SKM-1 (cell line): ENCODE measurements at regions not wholly inside any gene's neighbourhood (a gene's known extent, or its start where the extent isn't known, plus 50 kb on each side); places are given as distances from the start of the nearest gene placed in this dataset.
"Not testable (repeated sequence)": the region's sequence is repeated elsewhere in the genome, so short reads cannot be mapped to it uniquely, and the experiment has no call there.

Experiments
- DNase-seq: peaks from one replicate; lab custom pipeline; 2025; ENCODE audit not compliant: unreplicated experiment; lab: John Stamatoyannopoulos, UW

DNA sequence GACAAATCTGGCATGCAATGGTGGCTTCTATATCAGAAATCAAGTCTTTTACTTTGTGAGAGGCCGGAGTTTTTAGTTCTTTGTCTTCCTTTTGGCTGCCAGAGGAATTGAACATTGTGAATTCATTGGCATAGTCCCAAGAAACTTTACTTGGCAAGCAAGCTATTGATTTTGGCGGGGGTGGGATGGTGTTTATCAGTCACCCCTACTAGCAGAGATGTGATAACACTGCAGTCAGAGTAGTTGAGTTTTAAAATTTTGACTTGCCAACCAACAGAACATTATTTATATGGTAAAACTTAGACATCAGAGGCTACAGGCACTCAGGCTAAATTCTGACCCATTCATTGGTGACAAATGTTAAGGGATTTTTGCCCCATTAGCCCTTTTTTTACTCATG is 129.7 kb downstream of the FAM72C start:
- not testable (repeated sequence) for DNase-seq

DNA sequence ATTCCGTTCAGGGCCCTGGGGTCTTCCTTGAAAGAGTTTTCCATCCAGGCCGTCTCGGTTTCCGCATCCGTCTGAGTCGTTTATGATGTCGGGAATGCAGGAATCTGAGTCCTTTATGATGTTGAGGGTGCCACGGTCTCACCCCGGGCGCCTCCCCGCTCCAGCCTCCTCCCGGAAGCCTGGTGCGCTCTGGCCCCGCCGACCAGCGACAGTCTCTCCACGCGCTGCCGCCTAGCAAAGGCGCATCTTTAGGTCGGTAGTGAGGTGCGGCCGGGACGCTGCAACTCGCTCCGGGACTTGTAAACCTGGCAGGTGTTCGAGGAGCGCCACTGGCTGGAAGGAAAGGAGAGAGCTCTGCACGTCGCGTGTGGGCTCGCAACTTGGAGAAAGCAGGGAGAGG is 132.6 kb downstream of the FAM72C start:
- DNase-seq, result not testable (repeated sequence)

DNA sequence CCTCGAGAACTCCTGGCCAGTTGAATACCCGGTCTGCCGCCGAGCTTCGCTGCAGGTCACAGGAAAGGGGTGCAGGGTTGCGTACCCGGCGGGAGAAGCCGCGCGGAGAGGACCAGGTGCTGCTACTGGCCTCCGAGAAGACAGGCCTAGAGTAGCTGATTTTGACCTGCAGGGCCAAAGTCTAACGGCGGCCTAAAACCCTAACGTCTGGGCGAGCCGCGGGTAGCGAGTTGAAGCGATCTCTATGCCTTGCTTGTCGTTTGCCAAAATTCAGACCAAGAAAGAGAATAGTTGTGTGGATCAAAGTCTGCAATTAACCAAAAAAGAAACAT is 133.2 kb downstream of the FAM72C start:
- DNase-seq, result not testable (repeated sequence)

DNA sequence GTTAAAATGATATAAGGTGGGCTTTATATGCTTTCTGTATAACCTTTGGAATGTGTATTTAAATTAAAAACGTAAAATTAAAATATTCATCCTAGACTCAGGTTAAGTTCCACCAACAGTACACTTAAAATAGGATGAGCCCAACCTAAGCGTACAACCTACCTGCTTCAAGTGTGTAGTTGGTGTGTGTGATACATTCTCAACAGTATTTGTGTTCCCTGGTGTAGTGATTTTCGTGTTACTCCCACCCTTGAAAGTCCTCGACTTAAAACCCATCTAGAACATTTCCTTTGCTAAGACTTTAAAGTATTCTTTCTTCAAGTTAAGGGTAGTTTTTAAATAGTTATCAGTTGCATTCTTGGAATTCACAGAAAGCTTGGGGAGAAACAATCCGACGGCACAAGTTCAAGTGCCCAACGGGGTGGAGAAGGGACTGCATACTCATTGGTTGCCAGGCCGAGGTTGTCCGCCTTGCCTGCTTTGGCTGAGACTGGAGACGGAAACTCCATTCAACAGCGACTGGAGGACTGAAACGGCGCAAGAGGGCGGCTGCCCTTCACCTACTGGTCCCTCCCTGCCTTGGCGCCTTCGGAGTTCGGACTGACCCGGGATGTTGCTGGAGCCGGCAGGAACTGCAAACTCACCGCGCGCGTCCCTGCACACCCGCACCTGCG is 133.7 kb downstream of the FAM72C start:
- not testable (repeated sequence) for DNase-seq

DNA sequence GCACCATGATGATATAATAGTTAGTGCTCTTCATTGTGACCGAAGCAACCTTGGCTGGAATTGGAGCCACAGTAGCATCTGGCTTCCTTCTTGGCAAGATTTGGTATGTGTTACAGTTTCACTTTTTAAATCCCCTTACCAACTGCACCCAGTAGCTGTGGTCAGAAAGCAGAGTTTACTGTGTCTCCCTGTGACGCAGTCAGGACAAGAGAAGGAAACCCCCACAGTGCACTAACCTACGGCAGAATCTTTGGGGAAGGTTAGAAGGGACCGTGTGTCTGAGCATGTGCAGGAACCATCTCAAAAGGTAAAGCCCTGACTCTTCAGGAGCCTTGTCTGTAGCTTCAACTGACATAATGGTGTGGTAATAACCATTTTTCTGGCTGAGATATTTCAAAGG is 138.4 kb downstream of the FAM72C start:
- not testable (repeated sequence) for DNase-seq

DNA sequence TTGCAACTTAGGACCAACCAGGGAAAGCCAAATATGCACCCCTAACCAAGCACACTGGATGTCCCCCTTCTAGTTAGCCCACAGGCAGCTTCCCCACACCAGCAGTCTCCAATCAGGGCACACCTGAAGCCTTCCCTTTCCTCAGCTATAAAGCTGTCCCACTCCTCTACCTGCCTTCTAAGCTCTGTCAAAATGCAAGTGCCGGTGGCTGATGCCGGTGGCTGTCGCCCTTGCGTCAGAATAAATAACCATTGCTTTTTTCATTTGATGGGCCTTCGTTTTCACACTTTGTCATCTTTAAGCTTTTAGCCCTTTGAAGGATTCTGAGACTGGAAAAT is 139.4 kb downstream of the FAM72C start:
- DNase-seq, result not testable (repeated sequence)

DNA sequence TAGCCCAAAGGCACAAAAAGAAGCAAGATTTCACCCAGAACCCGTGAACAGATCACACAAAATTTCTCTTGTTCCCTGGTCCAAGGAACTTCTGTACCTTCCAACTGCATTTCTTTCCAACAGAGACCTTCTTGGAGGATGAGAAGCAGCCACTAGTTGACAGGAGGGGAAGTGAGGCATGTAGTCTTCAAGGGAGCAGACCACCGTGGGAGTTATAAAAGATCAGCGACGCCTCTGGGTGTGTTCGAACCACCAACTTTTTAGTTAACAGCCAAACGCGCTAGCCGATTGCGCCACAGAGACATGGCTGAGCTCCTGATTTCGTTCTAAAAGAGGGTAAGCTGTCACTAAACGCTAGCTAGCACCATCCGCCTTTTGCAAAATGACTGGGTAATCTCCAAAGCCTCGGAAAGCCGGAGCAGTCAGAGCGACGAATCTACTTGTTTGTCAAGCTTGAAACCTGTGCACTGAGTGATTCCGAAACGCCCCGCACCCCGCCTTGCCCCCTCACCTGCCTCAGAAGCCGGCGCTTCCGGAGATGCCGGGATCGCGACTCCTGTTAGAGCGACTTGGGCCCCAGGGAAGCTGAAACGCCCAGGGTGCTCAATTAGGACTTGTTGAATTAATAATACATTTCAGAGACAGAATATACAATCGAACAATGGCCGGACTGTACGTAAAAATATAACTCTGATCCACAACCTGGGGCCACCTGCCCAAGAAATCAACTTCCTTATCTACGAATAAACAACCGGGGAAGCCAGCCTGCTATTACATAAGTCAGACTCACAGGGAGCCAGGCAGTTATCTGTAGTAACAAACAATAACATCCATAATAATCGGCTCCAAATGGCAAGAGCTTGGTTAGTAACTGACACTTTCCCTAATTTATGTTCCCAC is 140.1 kb downstream of the FAM72C start:
- not testable (repeated sequence) for DNase-seq

DNA sequence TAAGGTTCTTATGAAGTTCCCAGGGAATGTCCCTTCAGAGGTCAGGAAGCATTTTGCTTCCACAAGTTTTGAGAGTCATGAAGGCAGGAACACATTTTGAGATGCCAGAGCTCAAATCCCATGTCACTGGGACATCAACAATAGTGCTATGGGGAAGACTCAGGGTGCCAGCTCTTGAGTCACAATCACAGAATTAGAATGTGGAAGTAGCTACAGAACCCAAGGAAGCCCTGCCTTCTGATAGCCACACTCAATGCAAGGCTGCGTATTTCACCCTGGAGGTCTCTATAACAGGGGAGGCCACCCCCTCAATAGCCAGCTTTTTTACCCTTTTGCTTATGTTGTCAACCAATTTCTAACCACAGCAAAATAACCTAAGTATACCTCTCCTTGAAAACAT is 145.6 kb downstream of the FAM72C start:
- not testable (repeated sequence) for DNase-seq

DNA sequence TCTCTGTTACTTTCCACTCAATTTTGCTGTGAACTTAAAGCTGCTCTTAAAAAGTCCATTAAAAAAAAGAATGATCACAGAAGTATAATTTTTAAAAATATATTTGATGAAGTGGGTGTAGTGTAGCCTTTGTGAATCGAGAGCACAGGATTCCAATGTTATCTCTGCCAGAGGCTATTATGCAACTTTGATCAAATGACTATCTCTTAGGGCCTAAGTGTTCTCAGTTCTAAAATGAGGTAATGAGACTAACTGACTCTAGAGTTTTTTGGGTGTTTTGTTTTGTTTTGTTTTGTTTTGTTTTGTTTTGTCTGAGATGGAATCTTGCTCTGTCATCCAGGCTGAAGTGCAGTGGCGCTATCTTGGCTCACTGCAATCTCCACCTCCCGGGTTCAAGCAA is 147.5 kb downstream of the FAM72C start:
- DNase-seq, result not testable (repeated sequence)

DNA sequence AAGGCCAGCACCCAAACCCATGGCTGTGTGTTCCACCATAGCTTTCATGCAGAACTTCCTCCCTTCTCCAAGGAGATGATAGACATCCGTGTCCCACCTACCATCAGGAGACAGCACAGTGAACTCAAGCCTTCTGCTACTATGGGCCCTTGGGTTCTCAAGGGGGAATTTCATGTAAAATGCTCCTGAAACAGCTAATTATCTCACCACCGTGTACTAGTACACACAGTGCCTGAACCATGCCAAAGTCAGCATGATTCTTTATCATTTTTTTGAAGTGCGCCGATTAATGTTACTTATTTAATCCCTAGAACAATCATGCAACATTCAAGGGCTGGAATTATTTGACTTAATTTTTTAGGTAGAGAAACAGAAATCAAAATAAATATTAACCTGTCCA is 151.7 kb downstream of the FAM72C start:
- not testable (repeated sequence) for DNase-seq

DNA sequence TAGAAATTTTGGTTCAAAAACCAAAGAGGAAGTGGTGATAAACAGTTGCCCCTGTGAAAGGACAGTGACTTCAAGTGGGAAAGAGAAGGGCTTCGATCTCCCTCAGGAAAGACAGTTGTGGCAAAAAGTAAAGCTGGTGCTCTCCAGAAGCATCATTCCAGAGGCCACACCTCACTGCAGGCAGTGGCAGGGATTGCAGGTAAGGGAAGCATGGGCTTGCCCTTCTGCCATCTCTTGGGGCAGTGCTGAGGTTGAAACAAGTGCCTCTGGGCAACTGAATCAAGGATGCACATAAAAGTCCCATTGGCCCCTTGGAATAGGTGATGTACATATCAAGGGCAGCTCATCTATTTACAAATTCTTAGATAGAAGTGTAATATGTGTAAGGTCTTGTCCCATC is 155.4 kb downstream of the FAM72C start:
- DNase-seq, result not testable (repeated sequence)

DNA sequence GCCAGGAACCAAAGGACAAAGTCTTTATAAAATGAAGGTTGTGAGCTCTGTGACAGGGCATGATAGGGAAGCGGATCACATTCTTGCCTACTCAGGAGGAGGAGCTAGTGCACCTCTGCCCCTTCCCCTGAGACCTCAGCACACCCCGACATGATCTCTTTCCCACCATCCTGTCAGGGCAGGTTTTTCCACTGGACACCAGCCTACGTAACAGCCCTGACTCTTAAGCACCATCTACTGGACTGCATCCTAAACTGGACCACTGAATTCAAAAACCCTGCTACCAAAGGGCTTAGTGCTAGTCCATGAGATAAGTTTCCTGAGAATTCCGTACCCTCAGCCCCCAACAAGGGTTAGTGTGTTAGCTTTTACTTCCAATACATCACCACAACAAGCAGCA is 166.4 kb downstream of the FAM72C start:
- not testable (repeated sequence) for DNase-seq

DNA sequence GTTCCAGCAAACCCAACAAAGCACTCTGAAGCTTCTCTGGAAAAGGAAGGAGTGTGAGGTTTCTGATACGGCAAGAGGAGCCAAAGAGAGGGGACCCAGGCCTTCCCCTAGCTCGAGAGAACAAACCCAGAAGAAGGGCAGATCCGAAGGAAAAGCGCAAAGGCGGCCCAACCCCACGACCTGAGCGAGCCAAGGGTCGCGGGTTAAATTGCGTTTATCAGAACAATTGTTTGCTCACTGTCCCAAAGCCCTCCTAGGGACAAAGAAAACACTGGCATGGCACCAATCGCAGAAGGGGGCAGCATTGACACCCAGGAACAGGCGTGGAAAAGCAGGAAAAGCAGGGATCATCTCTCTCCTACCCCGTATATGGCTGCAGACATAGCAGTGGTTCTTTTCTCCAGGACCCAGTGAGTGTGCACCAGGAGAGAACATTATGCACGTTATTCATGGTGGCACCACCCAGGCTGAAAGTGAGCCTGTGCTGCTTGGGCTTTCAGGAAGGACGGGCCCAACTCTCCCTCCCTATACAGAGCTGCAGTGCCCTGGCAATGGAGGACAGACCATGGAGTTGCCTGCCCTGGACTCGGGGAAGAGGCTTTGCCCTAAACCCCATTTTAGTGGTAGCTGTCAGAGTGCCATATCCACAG is 167.0 kb downstream of the FAM72C start:
- not testable (repeated sequence) for DNase-seq

DNA sequence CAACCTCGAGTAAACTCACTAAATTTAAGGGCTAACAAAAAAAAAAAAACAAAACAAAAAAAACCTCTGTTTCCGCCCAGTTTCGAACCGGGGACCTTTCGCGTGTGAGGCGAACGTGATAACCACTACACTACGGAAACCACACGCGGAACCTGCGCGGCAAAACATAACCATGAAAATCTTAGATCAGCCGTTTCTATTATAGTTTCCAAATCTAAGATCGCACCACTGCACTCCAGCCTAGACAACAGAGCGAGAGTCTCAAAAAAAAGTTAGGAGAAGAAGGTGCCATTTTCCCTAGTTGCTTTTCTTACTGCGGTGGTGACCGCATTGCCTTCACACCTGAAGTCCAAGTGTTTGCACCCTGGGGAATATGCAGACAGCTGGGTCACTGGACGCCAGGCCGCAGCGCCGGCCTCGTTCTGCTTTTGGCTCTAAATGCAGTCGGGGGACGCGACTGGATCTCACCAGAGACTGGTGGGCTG is 167.8 kb downstream of the FAM72C start:
- not testable (repeated sequence) for DNase-seq

DNA sequence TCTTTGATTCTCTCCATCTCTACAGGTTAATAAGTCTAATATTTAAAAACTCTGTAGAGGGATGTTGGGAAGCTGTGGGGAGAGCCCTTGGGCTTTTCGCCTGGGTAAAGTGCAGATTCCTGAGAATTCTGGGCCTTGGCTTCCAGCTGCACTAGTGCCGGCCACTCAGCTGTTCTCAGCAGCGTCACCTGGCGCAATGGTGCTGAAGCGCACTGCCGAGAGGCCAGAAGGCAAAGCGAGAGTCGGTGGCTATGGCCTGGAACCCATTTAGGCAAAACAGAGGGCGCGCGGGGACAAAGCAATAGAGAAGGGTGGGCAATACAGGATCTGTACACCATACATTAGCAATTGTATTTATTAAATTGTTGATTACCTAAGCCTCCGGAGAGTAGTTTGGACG is 168.7 kb downstream of the FAM72C start:
- DNase-seq, result not testable (repeated sequence)

DNA sequence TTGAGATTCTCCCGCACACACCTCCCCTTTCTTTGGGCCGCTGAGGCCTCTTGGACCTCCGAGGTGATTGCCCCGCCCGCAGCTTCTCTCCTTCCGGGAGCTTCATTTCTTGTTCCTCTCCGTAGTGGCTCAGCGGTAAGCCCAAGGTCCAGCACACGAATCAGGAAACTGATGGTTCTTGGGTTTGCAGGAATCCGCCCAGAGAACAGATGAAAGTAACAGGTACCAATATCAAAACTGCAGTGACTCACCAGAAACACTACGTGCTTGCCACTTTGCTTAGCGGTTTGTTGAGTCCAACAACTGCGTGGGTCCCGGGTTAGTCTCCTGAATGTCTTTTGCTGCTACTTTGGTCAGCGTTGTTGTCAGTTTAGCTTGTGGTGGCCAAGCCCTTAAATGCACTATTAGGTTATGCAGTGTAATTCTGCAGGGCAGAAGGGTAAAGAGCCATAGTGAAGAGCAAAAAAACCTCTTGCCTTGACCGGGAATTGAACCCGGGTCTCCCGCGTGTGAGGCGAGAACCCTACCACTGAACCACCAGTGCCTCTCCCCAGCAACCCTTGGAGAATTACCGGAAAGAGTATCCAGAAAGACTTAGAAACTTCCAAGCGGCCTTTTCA is 172.1 kb downstream of the FAM72C start:
- DNase-seq, result not testable (repeated sequence)

DNA sequence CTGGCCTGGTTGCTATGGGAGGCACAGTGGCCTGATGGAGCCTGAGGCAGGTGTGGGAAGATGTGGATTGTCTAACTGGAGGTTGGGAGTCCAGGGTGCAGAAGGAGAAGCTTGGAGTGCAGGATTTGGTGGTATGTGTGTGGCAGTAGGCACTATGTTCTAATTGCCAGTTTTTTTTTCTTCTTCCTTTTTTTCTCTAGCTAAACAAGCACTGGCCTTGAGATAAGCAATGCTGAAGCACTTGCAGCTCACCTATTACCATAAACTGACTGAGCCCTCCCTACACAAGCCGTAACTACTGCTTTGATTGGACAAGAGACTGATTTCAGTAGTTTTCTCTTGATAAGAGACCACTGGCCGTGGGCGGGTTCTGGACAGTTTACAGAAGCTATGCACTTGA is 175.4 kb downstream of the FAM72C start:
- not testable (repeated sequence) for DNase-seq

DNA sequence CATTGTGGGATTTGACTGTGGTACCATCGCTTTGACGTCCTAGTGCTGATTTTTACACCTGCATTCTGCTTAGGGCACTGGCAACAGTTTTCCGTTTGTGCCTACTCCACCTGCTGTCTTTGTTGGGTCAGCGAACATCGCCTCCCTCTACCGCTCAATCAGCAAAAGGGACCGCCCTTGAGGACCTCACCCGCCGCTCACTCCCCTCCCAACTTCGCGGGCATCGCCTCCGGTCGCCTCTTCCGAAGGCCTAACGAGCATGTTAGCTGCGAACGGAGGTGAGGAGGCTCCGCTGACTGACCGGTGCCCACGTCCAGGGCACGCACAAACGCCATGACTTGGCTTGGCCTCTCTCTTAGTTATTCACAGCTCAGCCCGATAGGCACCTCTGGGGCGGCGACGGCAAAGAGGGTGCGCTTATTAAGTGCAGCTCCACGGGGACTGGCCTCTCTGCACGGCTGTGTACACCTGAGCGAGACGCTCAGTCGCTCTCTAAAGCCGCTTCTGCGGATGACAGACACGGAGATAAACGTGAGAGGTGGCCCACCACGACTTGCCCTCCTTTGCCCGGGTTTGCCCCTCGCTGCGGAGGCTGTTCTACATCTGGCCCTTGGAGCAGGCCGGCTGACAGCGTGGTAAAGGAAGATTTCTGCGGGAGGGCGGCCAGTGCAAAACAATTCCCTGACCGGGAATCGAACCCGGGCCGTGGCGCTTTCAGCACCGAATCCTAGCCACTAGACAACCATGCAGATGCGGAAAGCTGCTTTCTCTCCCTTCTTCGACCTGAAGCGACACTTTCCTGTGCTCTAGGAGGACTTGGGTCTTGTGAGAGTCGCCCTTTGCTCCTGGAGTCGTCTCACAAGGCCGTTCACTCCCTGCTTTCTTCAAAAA is 179.5 kb downstream of the FAM72C start:
- not testable (repeated sequence) for DNase-seq

DNA sequence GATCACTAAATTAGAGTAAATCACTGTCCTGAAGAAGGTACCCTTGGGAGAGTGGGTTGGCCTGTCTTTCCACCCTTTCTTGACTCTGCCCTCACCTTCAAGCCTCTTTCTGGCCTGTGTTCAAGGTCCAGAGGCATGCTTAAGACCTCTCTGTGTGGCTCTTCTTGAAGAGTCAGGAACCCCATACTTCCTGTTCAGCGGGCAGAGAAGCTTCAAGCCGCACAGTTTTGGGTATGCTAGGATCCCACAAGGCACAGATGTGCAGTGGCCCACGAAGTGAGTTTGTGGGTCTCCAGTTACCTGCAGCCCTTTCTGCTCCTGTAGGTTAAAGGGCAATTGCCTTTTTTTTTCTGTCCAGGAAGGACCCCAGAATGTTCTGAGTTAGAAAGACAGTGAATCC is 185.4 kb downstream of the FAM72C start:
- DNase-seq, result not testable (repeated sequence)

DNA sequence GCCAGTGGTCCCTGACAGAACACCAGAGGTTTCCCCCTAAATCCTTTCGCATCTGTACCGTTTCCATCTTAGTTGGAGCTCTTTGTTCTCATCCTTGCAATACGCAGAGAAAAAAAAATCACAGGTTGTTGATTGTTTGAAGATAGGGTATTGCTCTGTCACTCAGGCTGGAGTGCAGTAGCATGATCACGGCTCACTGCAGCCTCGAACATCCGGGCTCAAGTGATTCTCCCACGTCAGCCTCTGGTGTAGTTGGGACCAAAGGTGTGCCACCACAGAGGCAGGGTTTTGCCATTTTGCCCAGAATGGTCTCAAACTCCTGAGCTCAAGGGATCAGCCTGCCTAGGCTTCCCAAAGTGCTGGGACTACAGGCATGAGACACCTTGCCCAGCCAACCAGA is 185.9 kb downstream of the FAM72C start:
- not testable (repeated sequence) for DNase-seq
